ENCODE measurements at regions not wholly inside any gene's neighbourhood (a gene's known extent, or its start where the extent isn't known, plus 50 kb on each side); places are given as distances from the start of the nearest gene placed in this dataset.

DNA sequence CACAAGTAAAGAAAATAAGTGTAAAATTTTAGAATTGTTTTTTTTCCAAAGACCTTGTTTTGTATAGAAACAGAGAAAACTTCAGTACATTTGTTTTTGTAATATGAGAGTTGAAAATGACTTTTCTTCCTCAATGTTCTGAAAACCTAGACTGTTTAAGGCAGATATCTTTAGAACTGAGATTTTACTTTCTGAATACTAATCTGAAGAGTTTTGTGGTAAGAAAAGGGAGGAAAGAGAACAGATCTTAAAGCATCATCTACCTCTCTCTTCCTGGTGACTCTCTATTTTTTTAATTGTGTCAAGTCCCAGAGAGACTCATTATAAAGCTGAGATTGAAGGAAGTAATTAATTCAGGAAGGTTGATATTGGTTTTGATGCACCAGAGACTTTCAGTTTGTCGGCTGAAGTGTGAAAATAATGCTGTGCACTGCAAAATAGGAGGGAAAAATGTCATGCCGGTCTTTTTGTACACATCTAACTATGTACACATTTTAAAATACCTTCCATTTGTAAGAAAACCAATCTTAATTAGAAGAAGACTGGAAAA is 142.1 kb upstream of the NAALADL2 start:
- TF ChIP-seq ZNF274 (IDR thresholded peaks at IDR 0.05; ENCODE audit: low read depth, low read length) = no peak
- TF ChIP-seq YY1 (IDR thresholded peaks at IDR 0.05; ENCODE audit: insufficient read depth, insufficient read length) = no peak

Data from NT2/D1 (cell line).